Stimulated activated CD4-positive, alpha-beta T cell treated with anti-CD3 and anti-CD28 coated beads, TNF-alpha, amount 100 ng/mL, for 48 hours (primary cell): ENCODE measurements at regions not wholly inside any gene's neighbourhood (a gene's known extent, or its start where the extent isn't known, plus 50 kb on each side); places are given as distances from the start of the nearest gene placed in this dataset.
"Not testable (repeated sequence)": the region's sequence is repeated elsewhere in the genome, so short reads cannot be mapped to it uniquely, and the experiment has no call there.

Source experiments
- DNase-seq, 3 donors: peaks; one replicate each; pipeline ENCODE4 v3.0.0-alpha.2; 2020; ENCODE audit warnings: low read depth in 3 of 3

DNA sequence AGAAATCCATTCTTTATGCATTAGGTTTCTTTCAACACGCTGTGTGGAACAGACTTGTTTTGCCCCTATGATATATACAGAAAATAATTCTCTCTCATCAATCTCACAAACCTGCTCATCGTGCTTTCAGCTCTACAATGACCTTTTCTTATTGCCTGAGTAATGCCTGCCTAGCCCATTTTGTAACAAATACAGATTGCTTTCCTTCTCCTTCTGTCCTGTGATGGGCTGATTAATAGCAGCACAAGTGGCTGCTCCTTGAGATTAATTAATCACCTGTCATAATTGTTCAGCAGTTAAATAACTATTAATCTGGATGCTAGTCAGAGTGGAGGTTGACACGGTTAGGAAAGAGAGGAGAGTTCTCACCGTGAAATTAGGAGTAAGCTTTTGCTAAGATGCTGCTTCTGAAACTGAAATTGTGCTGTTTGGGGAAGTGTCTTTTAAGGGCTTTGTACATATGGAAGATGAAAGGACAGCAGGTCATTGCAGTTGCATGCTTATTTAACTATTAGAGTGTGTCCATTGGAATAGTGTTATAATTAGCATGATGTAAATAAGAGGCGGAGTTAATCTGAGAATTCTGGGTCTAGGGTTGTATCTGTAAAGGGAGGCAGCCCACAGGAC lies 1430.5 kb downstream of the FAM181B start:
- no peak for DNase-seq

DNA sequence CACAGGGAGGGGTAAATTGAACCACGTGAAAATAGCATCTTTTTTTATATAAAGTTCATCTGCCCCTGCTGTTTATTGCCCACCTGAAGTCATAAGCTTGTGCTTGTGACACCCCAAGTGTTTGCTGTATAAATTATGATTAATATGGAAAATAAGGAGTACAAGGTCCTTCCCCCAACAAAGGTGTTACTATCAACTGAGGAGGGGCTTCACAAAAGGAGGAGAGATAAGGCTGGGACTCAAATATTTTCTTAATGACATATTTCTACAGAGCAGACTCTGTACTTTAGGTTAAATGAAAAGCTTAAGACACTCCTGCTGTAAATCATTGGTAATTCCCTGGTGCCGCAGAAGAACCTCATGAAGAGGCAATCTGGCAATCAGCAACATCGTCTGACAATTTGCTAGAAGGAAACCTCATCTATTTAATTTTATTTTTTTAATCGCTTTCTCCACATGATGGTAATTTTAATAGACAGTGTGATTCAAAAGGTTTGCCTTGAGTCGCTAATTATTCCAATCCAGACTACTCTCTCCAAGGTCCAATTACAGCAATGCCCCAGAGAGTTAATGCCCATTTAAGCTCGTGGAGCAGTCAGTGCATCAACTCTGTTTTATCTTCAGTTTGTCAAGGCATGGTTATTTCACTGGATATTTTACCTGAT lies 1432.4 kb downstream of the FAM181B start:
- no peak for DNase-seq

DNA sequence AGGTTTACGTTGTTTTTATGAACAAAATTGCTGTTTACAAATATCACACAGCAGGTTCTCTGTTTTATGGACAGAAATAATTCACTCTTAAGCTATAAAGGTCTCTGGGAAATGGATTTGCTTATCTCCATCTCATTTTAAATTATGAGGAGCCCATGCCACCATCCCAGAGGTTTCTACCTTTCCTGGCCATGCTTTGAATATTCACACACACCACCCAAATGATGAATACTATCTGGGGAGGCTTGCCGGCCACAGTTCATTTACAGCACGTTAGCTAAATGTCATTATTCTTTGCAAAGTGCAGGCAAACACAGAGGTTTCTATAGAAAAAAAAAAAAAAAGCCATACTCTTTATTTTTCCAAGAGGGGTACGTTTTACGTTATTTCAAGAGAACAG lies 1446.7 kb downstream of the FAM181B start:
- no peak for DNase-seq

DNA sequence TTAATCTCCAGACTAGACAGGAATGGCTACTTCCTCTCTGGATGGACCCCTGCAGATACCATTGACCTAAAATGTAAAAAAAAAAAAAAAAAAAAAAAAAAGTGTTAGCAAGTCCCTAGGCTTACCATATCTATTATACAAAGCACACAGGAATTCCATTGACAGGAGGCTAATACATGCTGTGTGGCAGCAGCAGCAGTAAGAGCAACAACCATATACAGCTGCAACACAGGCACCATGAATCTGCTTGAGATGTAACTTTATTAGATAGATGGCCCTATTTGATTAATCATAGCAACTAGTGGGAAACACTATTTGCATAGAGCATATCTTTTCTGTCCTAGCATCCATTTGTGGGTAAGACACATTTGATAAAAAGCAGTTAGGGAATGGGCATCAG lies 1447.1 kb downstream of the FAM181B start:
- DNase-seq, result no peak

DNA sequence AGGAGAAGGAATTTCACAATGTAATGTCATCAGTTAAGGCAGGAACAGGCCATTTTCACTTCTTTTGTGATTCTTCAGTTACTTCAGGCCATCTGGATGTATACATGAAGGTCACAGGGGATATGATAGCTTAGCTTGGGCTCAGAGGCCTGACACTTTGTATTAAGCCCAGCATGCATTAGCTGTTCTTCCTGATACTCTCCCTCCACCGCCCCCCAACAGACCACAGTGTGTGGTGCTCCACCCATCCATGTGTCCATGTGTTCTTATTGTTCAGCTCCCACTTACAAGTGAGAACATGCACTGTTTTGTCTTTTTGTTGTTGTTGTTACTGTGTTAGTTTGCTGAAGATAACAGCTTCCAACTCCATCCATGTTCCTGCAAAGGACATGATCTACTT lies 1453.4 kb downstream of the FAM181B start:
- not testable (repeated sequence) for DNase-seq

DNA sequence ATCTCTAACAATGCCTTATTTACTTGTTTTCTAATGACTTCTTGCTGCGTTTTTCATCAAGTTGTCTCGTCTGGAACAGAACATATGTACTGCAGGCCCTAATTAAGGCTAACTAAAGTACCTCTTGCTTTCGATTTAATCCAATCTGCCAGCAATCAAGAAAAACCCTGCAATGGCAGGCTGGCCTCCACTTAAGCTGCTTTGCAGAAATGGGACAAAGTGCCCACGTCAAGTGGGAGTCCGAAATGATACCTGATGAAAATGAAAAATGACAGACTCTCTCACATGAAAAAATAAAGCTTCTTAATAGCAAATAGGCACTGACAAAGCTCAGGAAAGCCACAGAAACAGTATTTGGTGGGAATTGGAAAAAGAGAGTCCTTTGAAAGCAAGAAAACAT lies 1454.7 kb downstream of the FAM181B start:
- no peak for DNase-seq

DNA sequence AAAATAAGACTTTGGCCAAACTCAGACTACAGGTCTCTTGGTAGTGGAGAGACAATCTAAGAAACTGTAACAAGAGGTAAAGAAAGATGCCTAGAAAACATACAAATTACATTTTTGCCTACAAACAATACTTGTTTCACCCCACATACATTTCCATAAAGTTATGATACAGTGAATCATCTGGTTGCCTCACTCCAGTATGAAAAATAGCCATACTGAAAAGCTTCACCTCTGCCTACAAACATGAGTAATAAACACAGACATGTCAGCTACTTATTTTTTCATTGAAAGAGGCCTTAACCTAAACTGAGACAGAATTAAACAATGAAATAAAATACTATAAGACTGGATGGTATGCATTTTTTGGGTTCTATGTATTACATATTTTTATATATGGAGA lies 1463.0 kb downstream of the FAM181B start:
- DNase-seq, result no peak

DNA sequence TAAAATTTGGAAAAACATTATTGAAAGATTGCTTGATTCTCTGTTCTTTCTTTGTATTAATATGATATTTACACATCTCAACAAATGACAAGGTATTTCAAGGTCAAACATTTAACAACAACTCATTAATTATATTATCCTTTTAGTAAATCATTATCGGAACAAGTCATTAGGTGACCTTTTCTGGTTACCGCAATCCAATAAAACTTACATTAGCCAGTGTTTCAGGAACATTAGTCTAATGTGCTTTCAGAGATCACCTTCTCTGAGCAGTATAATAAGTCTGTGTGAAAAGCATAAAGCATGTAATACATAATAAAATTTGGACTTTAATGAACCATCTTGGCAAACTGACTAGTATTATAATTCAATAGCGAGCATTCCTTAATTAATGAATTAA lies 1466.4 kb downstream of the FAM181B start:
- DNase-seq, result no peak

DNA sequence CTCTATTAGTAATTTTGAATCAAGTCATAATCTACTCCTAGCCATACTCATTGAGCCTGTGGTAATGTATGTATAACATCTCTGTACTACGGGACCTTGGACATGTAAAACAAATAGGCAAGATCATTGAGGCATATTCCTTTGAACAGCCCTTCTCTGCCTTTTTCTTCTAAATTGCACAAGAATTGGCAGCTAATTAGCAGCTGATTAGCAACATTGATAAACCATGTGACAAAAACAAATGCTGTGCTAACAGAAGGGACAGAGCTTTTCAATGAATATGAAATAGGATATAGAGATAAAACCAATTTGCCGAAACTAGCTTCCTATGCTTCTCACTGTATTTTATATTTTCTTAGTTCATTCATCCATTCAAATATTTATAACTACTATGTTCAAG lies 1474.2 kb downstream of the FAM181B start:
- no peak for DNase-seq

DNA sequence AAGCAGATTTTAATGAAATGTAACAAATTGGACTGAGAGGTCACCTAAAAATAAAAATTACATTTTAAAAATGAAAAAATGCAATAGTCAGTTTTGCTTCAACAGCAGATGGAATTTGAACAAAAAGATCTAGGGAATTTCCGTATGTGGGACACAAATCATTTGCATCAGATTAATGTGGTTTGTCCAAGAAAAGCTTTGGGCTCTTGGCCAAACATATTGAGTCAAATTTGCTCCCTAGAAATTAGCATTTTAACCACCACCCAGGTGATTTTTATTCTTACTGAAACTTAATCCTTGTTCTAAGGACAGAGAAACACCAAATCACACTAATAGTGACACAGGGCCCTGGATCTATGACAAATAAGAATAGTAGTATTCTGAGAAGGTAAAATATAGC lies 1477.8 kb downstream of the FAM181B start:
- DNase-seq, result no peak

DNA sequence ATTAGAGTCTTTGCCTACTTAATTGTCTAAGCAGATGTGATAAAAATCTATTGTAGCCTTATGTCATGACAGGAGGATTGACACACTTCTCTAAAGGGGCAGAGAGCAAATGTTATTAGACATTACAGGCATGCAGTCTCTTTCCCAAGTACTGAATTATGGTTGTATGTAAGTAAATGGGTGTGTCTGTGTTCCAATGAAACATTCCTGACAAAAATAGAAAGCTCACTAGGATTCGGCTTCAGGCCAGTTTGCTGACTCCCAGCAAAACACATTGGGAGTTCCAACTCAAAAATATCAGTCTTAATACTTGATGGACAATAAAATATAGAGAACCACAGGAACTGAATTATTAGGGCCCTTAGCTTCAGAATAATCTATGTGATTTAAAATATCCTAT lies 1480.4 kb downstream of the FAM181B start:
- no peak for DNase-seq

DNA sequence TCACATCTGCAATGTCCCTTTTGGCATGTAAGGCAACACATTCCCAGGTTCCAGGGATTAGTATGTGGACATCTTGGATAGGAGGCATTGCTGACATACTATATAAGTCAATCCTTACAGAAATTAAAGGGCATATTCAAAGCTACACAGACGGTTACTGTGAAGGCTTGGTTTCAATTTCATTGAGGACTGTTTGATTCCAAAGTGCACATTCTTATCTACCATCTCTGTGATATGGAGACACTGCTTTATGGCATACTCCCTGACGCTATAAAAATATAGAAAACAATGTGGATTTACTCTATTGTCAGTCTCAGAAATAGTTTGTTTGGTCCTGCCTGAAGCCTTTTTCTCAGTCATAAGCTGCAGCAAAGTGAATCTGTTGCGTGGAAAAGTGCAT lies 1486.7 kb downstream of the FAM181B start:
- no peak for DNase-seq

DNA sequence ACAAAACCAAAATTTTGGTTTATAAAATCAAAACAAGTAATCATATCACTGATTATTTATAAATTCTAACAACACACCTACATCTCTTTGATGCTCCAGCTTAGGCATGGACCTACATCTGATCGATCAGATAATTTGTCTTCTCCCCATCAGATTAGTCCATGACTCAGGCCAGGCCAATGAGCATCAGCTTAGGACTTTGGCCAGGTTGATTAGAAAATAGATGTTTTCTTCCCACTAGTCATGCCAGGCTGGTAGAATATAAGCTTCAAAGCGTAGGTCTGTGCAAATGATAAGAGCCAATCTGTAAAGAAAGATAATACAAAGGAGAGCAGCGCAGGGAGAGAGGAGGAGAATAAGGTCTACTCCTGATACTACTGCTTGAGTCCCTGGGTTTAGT lies 1487.9 kb downstream of the FAM181B start:
- no peak for DNase-seq

DNA sequence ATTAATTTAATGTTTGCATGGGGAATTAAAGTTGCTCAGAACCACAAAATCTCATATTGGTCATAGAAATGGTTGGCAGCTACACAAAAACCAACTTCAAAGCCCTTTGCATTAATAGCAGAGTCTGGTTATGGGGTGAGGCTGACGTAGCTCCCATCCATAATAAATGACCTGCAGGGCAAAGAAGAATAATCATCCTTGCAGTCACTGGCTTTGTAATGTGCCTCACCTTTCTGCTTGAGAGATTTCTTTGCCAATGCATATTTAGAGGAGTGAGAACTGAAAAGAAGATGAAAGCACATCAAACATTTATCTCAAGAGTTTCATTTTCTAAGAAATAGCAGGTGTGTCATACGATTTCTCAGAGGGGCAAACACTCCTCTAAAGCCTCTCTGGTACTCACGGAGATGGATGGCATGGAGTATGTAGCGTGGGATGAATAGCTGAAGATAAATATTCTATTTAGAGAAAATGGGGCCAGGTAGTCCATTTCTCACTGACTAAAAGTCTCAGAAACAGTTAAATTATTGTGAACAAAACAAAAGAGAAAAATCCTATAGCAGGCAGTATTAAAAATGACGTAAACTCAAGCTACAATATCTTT lies 1491.9 kb downstream of the FAM181B start:
- no peak for DNase-seq

DNA sequence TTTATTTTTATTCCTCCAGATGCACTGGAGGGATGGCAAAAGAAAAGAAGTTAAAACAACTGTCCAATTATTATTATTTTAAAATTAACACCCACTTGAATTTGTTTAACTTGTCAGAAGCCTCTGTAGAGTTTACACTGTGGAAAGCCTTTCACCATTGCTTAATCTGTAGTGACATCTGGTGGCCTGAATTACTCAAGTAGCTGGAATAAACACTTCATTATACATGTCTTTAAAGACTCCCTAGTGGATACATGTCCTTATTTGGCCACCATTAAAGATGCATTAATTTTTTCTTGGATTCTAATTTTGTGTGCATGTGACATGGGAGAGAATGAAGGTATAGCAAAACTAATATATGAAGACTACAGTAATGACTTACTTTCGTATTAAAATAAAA lies 1496.5 kb downstream of the FAM181B start:
- no peak for DNase-seq

DNA sequence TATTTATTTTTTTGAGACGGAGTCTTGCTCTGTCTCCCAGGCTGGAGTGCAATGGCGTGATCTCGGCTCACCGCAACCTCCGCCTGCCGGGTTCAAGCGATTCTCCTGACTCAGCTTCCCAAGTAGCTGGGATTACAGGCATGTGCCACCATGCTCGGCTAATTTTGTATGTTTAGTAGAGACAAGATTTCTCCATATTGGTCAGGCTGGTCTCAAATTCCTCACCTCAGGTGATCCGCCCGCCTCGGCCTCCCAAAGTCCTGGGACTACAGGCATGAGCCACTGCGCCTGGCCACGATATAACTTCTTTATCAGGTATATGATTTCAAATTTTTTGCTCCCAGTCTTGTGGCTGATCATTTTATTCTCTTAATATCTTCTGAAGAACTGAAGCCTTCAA lies 1506.3 kb downstream of the FAM181B start:
- not testable (repeated sequence) for DNase-seq

DNA sequence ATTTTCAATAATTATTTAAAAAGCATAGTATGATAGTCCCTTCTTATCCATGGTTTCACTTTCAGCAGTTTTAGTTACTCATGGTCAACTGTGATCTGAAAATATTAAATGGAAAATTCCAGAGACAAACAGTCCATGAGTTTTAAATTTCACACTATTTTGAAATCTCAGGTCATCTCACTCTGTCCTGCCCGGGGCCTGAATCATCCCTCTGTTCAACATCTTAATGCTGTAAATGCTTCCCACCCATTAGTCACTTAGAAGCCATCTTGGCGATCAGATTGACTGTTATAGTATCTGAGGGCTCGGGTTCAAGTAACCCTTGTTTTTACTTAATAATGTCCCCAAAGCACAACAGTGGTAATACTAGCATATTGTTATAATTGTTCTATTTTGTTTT lies 1509.3 kb downstream of the FAM181B start:
- no peak for DNase-seq

DNA sequence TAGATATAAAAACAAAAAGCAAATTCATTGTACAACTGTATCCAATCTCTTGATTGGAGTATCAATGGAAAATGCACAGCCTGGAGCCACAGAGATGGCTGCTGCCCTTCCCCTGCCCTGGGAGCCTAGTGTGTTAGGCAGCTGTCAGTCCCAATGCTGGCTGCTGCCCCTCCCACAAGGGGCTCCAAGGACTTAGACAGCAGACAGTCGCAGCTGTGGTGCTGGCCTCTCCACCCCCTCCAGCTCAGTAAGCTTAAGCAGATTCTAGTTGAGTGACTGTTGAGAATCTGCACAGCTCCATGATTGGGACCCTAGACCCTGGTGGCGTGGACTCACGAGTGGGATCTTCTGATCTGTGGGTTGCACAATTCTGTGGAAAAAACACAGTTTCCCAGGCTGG lies 1511.2 kb downstream of the FAM181B start:
- no peak for DNase-seq

DNA sequence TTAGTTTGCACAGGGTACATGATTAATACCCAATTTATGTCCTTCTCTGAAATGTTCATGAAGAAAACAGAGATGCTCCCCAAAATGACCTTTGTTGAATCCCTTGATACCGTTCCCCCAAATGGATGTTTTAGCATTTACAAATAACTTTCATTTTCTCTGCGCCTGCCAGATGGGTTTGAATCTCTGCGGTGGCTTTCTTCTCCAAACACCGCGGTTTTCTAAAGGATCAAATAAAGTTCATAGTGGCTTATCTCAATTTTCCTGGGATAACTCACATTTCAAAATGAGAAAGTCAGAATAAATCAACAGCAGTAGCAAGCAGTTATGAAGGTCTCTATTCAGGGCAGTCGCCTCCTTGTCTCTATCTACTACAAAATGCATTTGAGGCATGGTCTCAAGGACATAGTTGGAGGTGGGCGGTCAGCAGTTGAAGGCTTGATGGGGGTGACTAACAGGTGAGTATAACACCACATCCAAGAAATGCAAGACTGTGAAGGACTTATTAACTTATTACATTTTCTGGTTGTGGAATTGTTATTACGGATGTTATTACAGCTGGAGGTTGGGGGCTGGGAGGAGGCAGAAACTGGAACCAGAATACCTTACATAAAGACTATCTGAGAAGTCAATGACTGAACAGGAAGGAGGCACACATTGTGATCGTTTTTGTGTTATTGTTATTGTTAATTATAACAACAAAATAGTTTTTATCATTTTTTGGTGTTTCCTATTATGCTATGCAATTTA lies 1513.3 kb downstream of the FAM181B start:
- DNase-seq, result no peak

DNA sequence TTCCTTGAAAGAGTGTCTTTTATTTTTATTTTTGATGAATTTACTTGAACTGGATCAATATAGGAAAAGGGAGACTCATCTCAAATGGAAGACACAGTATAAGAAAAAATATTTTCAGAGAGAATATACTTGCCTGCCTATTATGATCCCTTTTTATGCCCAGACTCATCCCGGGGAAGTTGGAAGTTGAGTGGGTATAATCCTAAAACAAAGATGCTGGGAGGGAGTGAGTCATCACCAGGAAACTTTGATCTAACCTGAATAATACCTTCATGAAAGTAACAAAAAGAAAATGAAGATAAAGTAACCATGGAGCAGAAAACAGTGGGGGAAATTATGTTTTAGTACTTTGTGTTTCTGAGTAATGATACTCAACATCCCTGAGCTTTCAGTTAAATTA lies 1514.0 kb downstream of the FAM181B start:
- DNase-seq, result no peak

DNA sequence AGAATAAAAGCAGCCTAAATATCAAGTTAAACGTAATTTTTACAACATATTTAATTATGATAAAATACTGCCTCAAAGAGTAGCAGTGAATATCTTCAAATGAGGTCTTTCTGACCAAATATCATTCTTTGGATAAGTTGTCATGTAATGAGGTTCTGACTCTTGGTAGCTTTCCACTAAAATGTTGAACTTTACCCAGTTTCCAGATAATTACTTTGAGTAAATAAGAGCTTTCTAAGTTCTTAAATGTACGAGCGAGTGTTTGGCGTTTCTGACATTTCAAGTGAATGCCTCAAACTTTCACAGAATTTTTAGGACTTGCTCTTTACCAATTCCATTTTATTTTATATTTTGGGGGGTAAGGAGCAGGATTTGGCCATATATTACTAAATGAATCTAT lies 1515.2 kb downstream of the FAM181B start:
- no peak for DNase-seq

DNA sequence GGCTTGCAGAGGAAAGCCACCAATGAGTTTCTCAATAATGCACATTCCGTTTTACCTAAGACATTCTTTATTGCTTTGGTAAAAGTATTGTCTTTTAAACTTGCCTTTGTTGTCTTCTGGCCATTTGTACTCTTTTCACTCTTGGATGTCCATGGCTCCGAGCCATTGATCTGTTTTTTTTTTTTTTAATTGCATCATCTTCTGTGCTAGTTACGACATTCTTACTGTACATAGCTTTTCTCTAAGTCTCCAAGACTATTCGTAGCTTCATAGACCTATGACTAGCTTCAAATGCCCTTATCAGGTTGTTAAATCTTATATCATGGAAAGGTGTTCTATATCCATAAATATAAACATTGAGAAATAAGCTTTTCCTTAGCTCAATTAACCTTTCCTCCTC lies 1522.6 kb downstream of the FAM181B start:
- DNase-seq, result no peak
